Gastroesophageal sphincter (tissue), 3 donors: ENCODE measurements at regions not wholly inside any gene's neighbourhood (a gene's known extent, or its start where the extent isn't known, plus 50 kb on each side); places are given as distances from the start of the nearest gene placed in this dataset.

Experiments
- POLR2A ChIP-seq, 2 donors: fragments of 450-650 bp; IDR thresholded peaks; one replicate each; pipeline ENCODE4 v1.6.1; 2017; ENCODE audit warnings: antibody characterized with exemption in 2 of 2, mild to moderate bottlenecking in 2 of 2, moderate library complexity in 1 of 2
- TF ChIP-seq, protein P1 (sequence below), 4 experiments: fragments of 200-600 bp in 2 of 4; fragments of 450-650 bp in 2 of 4; sonication (generic) in 1 of 4; IDR thresholded peaks; one replicate each; pipeline ENCODE4 v1.5.1; 2017 to 2019; ENCODE audit warnings: antibody characterized with exemption in 4 of 4, mild to moderate bottlenecking in 2 of 4, moderate library complexity in 2 of 4

GRCh38 chr5:166436872-166437271 is 1854.6 kb upstream of the WWC1 start:
- TF ChIP-seq, protein P1, sequence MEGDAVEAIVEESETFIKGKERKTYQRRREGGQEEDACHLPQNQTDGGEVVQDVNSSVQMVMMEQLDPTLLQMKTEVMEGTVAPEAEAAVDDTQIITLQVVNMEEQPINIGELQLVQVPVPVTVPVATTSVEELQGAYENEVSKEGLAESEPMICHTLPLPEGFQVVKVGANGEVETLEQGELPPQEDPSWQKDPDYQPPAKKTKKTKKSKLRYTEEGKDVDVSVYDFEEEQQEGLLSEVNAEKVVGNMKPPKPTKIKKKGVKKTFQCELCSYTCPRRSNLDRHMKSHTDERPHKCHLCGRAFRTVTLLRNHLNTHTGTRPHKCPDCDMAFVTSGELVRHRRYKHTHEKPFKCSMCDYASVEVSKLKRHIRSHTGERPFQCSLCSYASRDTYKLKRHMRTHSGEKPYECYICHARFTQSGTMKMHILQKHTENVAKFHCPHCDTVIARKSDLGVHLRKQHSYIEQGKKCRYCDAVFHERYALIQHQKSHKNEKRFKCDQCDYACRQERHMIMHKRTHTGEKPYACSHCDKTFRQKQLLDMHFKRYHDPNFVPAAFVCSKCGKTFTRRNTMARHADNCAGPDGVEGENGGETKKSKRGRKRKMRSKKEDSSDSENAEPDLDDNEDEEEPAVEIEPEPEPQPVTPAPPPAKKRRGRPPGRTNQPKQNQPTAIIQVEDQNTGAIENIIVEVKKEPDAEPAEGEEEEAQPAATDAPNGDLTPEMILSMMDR (IDR thresholded peaks at IDR 0.05): no peak
- TF ChIP-seq POLR2A (IDR thresholded peaks at IDR 0.05): no peak
